ENCODE measurements at regions not wholly inside any gene's neighbourhood (a gene's known extent, or its start where the extent isn't known, plus 50 kb on each side); places are given as distances from the start of the nearest gene placed in this dataset.
"Not testable (repeated sequence)": the region's sequence is repeated elsewhere in the genome, so short reads cannot be mapped to it uniquely, and the experiment has no call there.

DNA sequence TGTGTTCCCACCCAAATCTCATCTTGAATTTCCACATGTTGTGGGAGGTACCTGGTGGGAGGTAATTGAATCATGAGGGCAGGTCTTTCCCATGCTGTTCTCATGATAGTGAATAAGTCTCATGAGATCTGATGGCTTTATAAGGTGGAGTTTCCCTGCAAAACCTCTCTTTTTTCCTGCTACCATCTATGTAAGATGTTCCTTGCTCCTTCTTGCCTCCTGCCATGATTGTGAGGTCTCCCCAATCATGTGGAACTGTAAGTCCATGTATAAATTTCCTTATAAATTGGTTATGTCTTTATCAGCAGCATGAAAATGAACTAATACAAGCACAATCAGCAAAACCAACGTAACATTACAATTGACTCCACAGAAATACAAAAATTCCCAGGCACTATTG is 814.8 kb upstream of the CITED2 start:
- not testable (repeated sequence) for DNase-seq (ENCODE audit: low read depth)

DNA sequence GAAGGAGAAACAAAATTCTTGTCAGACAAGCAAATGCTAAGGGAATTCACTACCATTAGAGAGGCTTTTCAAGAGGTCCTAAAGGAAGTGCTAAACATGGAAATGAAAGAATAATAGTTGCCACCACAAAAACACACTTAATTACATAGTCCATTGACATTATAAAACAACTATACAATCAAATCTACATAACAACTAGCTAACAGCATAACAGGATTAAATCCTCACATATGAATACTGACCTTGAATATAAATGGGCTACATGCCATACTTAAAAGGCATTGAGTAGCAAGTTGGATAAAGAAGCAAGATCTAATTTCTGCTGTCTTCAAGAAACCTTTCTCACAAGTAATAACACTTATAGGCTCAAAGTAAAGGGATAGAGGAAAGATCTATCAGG is 811.5 kb upstream of the CITED2 start:
- DNase-seq (ENCODE audit: low read depth) = no peak

DNA sequence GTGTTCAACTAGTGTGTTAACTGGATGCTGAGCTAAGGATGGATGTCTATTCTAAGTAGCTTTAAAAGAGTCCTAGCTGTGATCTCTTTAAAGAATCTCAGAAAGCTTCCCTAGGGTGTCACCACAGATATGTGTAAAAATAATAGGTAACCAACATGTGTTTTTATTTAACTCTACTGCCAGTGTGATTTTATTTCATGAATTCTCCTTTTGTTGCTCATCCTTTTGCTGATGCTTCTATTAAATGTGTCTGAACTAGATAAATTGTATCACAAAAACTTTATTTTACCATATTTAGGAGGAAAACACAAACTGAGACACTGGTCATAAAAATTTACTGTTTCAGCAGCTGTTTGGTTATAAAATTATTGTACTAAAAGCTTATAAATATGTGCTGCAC is 809.4 kb upstream of the CITED2 start:
- no peak for DNase-seq (ENCODE audit: low read depth)

DNA sequence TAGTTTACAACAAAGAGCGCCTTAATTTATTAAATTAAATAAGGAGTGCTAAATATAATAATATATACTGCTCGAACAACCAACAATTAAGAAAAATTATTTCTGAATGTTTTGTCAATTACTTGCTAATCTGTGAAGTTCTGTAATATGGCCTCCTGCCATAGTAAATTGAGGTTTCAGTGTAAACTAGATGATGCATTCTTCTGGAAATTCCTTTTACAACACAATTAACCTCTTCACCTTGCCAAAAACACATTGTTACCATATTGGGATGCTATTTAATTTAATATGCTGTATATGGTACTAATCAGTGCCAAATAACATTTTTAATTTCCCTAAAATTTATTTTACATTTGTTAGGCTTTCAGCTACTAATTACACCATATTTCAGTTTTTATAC is 808.4 kb upstream of the CITED2 start:
- no peak for DNase-seq (ENCODE audit: low read depth)

GRCh38 chr6:140181876-140182275 is 807.4 kb upstream of the CITED2 start:
- DNase-seq (ENCODE audit: low read depth) = no peak

GRCh38 chr6:140180306-140180705 is 805.9 kb upstream of the CITED2 start:
- DNase-seq (ENCODE audit: low read depth) = no peak

- peak; percentile 84 for DNase-seq (ENCODE audit: low read depth)
Measured at GRCh38 chr6:140178935-140179334, 804.5 kb upstream of the CITED2 start.

- DNase-seq (ENCODE audit: low read depth) = peak; percentile 10
Measured at GRCh38 chr6:140178520-140178919, 804.1 kb upstream of the CITED2 start.

DNA sequence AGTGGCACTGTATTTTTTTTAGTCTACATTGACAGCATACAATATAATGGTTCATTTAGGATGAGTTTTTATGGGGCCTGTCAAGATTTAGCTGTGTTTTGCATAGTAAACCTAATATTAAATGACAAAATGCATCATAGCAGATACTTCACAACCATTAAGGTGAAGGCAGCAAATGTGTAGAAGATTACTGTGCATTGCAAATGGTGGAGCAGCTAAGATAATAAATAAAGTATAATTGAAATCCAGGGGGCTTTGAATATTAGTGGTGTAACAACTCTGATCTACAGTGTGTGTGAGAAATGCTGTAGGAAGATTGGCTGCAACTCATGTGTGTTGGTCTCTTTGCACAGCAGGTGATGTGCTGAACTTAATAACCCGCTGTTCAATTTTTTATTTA is 801.9 kb upstream of the CITED2 start:
- DNase-seq (ENCODE audit: low read depth) = no peak

- peak; percentile 20 for DNase-seq (ENCODE audit: low read depth)
Measured at GRCh38 chr6:140175486-140175885, 801.0 kb upstream of the CITED2 start.

GRCh38 chr6:140174524-140174923 is 800.1 kb upstream of the CITED2 start:
- peak; percentile 99 for DNase-seq (ENCODE audit: low read depth)

GRCh38 chr6:140168365-140168764 is 793.9 kb upstream of the CITED2 start:
- no peak for DNase-seq (ENCODE audit: low read depth)

GRCh38 chr6:140160909-140161308 is 786.5 kb upstream of the CITED2 start:
- no peak for DNase-seq (ENCODE audit: low read depth)

GRCh38 chr6:140160494-140160893 is 786.0 kb upstream of the CITED2 start:
- no peak for DNase-seq (ENCODE audit: low read depth)

- no peak for DNase-seq (ENCODE audit: low read depth)
Measured at GRCh38 chr6:140156131-140156530, 781.7 kb upstream of the CITED2 start.

DNA sequence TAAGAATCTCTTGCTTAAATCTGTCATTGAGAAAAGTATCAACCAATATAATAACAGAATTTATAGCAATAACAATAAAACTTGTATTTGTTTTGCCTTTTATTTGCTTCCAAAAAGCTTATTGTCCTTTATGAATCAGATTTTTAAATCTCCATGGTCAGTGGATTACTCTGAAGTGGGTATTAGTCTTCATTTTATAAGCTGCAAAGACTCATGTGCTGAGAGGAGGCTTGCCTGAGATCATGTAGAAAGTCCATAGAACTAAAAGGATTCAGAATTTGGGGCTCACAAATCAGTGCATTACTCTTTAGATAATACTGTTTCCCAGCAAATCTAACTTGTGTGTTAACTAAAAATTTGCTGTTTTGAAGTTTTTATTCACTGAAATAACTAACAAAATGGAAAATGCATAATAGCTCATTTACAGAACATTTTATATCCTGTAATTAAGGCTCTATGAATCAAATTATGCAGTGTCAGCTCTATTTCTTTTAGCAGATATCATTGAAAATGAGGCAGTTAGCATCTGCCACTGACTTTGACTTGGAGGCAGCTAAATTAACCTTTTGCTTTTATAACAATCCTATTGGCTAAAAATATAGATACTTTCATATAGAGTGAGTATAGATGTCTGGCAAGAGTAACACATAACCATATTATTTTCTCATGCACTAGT is 781.1 kb upstream of the CITED2 start:
- DNase-seq (ENCODE audit: low read depth) = no peak

- no peak for DNase-seq (ENCODE audit: low read depth)
Measured at GRCh38 chr6:140153703-140154102, 779.3 kb upstream of the CITED2 start.

GRCh38 chr6:140147825-140148814 is 773.7 kb upstream of the CITED2 start:
- DNase-seq (ENCODE audit: low read depth) = not testable (repeated sequence)

- DNase-seq (ENCODE audit: low read depth) = no peak
Measured at GRCh38 chr6:140140891-140141290, 766.4 kb upstream of the CITED2 start.

- DNase-seq (ENCODE audit: low read depth) = no peak
Measured at GRCh38 chr6:140138311-140139010, 764.0 kb upstream of the CITED2 start.

DNA sequence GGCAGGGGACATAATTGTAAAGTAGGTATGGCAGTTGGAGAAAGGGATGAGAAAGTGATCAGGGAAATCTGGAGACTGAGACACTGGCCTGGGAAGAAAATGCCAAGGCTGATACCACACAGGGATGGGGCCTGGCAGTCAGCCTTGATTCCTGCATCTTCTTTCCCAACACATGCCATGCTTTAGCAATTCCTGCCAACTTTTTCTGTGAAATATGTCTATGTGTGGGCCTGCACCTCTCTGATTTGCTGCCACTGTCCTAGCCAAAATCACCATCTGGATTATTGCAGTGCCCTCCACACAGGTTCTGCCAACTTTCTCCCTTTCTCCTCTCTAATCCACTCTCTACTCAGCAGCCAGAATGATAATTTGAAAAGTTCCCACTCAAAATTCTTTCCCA is 759.8 kb upstream of the CITED2 start:
- no peak for DNase-seq (ENCODE audit: low read depth)

DNA sequence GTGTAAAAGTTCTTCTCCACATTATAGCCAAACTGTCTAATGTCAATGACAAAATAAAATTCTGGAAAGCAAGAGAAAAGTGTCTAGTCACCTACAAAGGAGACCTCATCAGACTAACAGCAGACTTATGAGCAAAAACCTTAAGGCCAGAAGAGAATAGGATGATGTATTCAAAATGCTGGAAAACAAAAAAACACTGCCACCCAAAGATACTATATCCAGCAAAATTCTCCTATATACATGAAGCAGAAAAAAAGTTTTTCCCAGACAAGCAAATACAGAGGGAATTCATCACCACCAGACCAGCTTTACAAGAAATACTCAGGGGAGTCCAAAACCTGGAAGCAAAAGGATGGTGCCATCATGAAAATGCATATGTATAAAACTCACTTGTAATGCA is 755.6 kb upstream of the CITED2 start:
- DNase-seq (ENCODE audit: low read depth) = no peak

- DNase-seq (ENCODE audit: low read depth) = no peak
Measured at GRCh38 chr6:140124498-140124897, 750.0 kb upstream of the CITED2 start.
